ENCODE measurements at regions not wholly inside any gene's neighbourhood (a gene's known extent, or its start where the extent isn't known, plus 50 kb on each side); places are given as distances from the start of the nearest gene placed in this dataset.

DNA sequence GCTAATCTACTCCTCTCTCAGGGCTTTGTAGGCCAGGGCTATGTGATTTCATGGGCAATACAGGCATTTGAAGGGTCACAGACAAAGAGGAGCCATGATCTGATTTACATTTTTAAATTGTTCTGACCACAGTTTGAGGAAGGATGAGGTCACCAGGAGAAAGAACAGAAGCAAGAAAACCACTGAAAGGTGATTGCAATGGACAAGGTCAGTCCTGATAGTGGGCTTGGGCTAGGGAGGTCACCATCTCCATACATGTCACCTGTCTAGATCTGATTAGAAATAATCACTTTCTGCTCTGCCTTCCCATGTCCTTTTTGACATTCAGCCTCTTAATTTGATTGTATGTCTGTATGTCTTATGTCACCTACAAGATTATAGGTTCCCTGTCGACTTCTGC, 248.9 kb upstream of the CWC22 start:
- H3K36me3 ChIP-seq (ENCODE audit: control insufficient read depth, insufficient read depth, low read length), result no peaks in the 10 kb centered on the region
- no peak overlapping the region for H3K27ac ChIP-seq (ENCODE audit: low read depth, low read length)
- no peak overlapping the region for H3K4me3 ChIP-seq (ENCODE audit: low read length)
- no peak overlapping the region for H3K4me3 Mint-ChIP-seq
- DNase-seq, result no peak
- H3K36me3 Mint-ChIP-seq (ENCODE audit: low read depth), result no peaks in the 10 kb centered on the region
- H3K9ac ChIP-seq (ENCODE audit: extremely low read depth, low read length, poor library complexity, severe bottlenecking), result no peak overlapping the region
- no peaks in the 10 kb centered on the region for H3K4me1 ChIP-seq (ENCODE audit: control insufficient read depth, insufficient read depth, low read length)
- 91% methylated on average over 1 of the region's 1 CpG; no CpG with 5 or more reads in 1 of the 2 experiments for WGBS, 2 experiments (ENCODE audit: insufficient coverage in 1 of 2, insufficient read length in 1 of 2)
- H3K27me3 Mint-ChIP-seq (ENCODE audit: insufficient read depth), result peaks cover 6% of the 10 kb centered on the region
- TF ChIP-seq, protein P1, sequence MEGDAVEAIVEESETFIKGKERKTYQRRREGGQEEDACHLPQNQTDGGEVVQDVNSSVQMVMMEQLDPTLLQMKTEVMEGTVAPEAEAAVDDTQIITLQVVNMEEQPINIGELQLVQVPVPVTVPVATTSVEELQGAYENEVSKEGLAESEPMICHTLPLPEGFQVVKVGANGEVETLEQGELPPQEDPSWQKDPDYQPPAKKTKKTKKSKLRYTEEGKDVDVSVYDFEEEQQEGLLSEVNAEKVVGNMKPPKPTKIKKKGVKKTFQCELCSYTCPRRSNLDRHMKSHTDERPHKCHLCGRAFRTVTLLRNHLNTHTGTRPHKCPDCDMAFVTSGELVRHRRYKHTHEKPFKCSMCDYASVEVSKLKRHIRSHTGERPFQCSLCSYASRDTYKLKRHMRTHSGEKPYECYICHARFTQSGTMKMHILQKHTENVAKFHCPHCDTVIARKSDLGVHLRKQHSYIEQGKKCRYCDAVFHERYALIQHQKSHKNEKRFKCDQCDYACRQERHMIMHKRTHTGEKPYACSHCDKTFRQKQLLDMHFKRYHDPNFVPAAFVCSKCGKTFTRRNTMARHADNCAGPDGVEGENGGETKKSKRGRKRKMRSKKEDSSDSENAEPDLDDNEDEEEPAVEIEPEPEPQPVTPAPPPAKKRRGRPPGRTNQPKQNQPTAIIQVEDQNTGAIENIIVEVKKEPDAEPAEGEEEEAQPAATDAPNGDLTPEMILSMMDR (conservative IDR thresholded peaks at IDR 0.05), result no peak
- H3K9me3 ChIP-seq (ENCODE audit: control insufficient read depth, low read length), result peaks cover 13% of the 10 kb centered on the region
- peaks cover 2% of the 10 kb centered on the region for H3K9me3 Mint-ChIP-seq
- peaks cover 24% of the 10 kb centered on the region for H3K4me1 Mint-ChIP-seq
- peaks cover 5% of the 10 kb centered on the region for H3K27me3 ChIP-seq (ENCODE audit: control insufficient read depth, insufficient read depth, low read length, poor library complexity, severe bottlenecking)
- H3K27ac Mint-ChIP-seq, result no peak overlapping the region

DNA sequence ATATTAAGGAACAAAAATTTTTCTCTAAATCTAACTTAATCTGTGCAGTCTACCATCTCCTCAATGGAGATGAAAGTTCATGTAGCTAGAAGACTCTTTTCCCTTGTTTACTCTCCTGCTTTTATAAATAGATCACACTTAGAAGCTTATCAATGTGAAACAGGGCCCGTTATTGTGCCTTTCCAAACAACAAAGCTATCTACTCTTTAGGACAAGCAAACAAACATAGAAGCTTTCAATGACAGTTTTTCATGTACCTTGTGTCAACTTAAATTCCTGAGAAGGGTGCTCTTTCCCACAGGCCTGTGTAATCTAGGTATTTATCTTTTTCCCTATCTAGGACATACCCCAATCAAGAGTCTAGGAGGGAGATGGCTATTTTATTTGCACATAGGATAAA, 247.8 kb upstream of the CWC22 start:
- TF ChIP-seq, protein P1 (conservative IDR thresholded peaks at IDR 0.05), result no peak
- Histone ChIP-seq H3K9ac (ENCODE audit: extremely low read depth, low read length, poor library complexity, severe bottlenecking) (no peak overlapping the region), H3K27ac (ENCODE audit: low read depth, low read length) (no peak overlapping the region), H3K9me3 (ENCODE audit: control insufficient read depth, low read length) (peaks cover 7% of the 10 kb centered on the region), H3K4me3 (ENCODE audit: low read length) (no peak overlapping the region), H3K4me1 (ENCODE audit: control insufficient read depth, insufficient read depth, low read length) (no peaks in the 10 kb centered on the region), H3K27me3 (ENCODE audit: control insufficient read depth, insufficient read depth, low read length, poor library complexity, severe bottlenecking) (peaks cover 5% of the 10 kb centered on the region), H3K36me3 (ENCODE audit: control insufficient read depth, insufficient read depth, low read length) (no peaks in the 10 kb centered on the region)
- peaks cover 2% of the 10 kb centered on the region for H3K9me3 Mint-ChIP-seq
- peaks cover 4% of the 10 kb centered on the region for H3K27me3 Mint-ChIP-seq (ENCODE audit: insufficient read depth)
- 16 to 40% methylated on average over 1 of the region's 1 CpG for WGBS, 2 experiments (ENCODE audit: insufficient coverage in 1 of 2, insufficient read length in 1 of 2)
- no peak overlapping the region for H3K27ac Mint-ChIP-seq
- peaks cover 24% of the 10 kb centered on the region for H3K4me1 Mint-ChIP-seq
- no peaks in the 10 kb centered on the region for H3K36me3 Mint-ChIP-seq (ENCODE audit: low read depth)
- no peak for DNase-seq
- no peak overlapping the region for H3K4me3 Mint-ChIP-seq

DNA sequence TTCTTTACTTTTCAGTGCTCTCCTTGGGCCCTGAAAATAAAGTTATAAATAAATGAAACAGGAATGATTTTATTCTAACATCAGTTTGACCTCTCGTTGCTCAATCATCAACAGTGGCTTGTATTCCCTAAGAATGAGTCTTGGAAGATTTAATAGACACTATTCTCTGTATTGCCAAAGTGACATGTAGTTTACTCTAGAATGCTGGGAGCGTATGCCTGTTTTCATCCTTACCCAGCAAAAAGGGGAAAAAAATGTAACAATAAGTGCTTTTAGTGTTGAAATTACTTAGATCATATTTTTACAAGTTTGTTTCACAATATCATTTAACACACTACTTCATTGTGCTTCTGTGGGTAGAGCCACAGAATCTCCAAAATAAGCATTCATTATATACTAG, 240.6 kb upstream of the CWC22 start:
- TF ChIP-seq, protein P1 (conservative IDR thresholded peaks at IDR 0.05), result no peak
- no peak for DNase-seq
- no peak overlapping the region for H3K27ac Mint-ChIP-seq
- Histone ChIP-seq H3K27me3 (ENCODE audit: control insufficient read depth, insufficient read depth, low read length, poor library complexity, severe bottlenecking) (no peaks in the 10 kb centered on the region), H3K9ac (ENCODE audit: extremely low read depth, low read length, poor library complexity, severe bottlenecking) (no peak overlapping the region), H3K4me1 (ENCODE audit: control insufficient read depth, insufficient read depth, low read length) (no peaks in the 10 kb centered on the region), H3K27ac (ENCODE audit: low read depth, low read length) (no peak overlapping the region), H3K4me3 (ENCODE audit: low read length) (no peak overlapping the region), H3K9me3 (ENCODE audit: control insufficient read depth, low read length) (no peaks in the 10 kb centered on the region), H3K36me3 (ENCODE audit: control insufficient read depth, insufficient read depth, low read length) (no peaks in the 10 kb centered on the region)
- H3K9me3 Mint-ChIP-seq, result peaks cover 2% of the 10 kb centered on the region
- H3K27me3 Mint-ChIP-seq (ENCODE audit: insufficient read depth), result no peaks in the 10 kb centered on the region
- no peaks in the 10 kb centered on the region for H3K36me3 Mint-ChIP-seq (ENCODE audit: low read depth)
- H3K4me3 Mint-ChIP-seq, result no peak overlapping the region
- H3K4me1 Mint-ChIP-seq, result peaks cover 2% of the 10 kb centered on the region
- 82 to 100% methylated on average over 2 of the region's 2 CpGs for whole genome bisulfite sequencing, 2 experiments (ENCODE audit: insufficient coverage in 1 of 2, insufficient read length in 1 of 2)
